CD4-positive, alpha-beta T cell (primary cell): ENCODE measurements at regions not wholly inside any gene's neighbourhood (a gene's known extent, or its start where the extent isn't known, plus 50 kb on each side); places are given as distances from the start of the nearest gene placed in this dataset.
"Not testable (repeated sequence)": the region's sequence is repeated elsewhere in the genome, so short reads cannot be mapped to it uniquely, and the experiment has no call there.

Experiments
- ATAC-seq: fragments of 200-7000 bp; cut with Tn5 transposase; one replicate; pipeline ENCODE4 v1.10.0; 2022; ENCODE audit warnings: mild to moderate bottlenecking; ENCODE audit not compliant: poor library complexity
- CTCF ChIA-PET: fragments of 350-600 bp; sonication (Branson Sonifier 250); formaldehyde crosslinking; loops from one replicate; lab custom pipeline; 2021; ENCODE audit warnings: antibody characterized with exemption, inconsistent platforms; lab: Charles Lee
- POLR2A ChIA-PET: fragments of 350-600 bp; sonication (Branson Sonifier 250); formaldehyde crosslinking; loops from one replicate; lab custom pipeline; 2021; ENCODE audit warnings: antibody characterized with exemption, inconsistent platforms; lab: Charles Lee
- DNase-seq, 14 experiments: peaks; one replicate each; pipeline ENCODE4 v3.0.0-alpha.2; 2013 to 2020; ENCODE audit warnings: mixed read lengths in 2 of 14
- H3K27ac ChIP-seq, 2 donors: one replicate each; pipeline versions ENCODE4 v1.5.1 to v1.7.0; 2013; ENCODE audit warnings: low read length in 2 of 2, low read depth in 1 of 2, mild to moderate bottlenecking in 1 of 2
- H3K27me3 ChIP-seq, 2 experiments: 1 replicate in 1 of 2; 2 replicates in 1 of 2; pipeline versions ENCODE4 v1.6.1 to v1.7.0; 2013; ENCODE audit warnings: low read length in 2 of 2, control low read depth in 1 of 2, mild to moderate bottlenecking in 1 of 2, moderate library complexity in 1 of 2; ENCODE audit not compliant: insufficient read depth in 2 of 2, control insufficient read depth in 1 of 2
- H3K36me3 ChIP-seq: one replicate; pipeline ENCODE4 v1.6.1; 2013; ENCODE audit warnings: low read length, control low read depth; ENCODE audit not compliant: insufficient read depth
- H3K4me1 ChIP-seq: one replicate; pipeline ENCODE4 v1.6.1; 2013; ENCODE audit warnings: low read length, control low read depth; ENCODE audit not compliant: insufficient read depth
- H3K4me3 ChIP-seq: one replicate; pipeline ENCODE4 v1.5.1; 2013; ENCODE audit warnings: mild to moderate bottlenecking, low read length, moderate library complexity
- H3K9me3 ChIP-seq, 2 experiments: 1 replicate in 1 of 2; 2 replicates in 1 of 2; pipeline versions ENCODE4 v1.6.1 to v1.7.0; 2013; ENCODE audit warnings: low read length in 2 of 2, mild to moderate bottlenecking in 2 of 2, control low read depth in 1 of 2, moderate library complexity in 1 of 2; ENCODE audit not compliant: control insufficient read depth in 1 of 2, insufficient read depth in 1 of 2
- H3K27ac Mint-ChIP-seq: one replicate; pipeline ENCODE4 v1.8.0; 2020; ENCODE audit warnings: mixed read lengths
- H3K27me3 Mint-ChIP-seq: one replicate; pipeline ENCODE4 v1.8.0; 2021; ENCODE audit warnings: mixed read lengths
- H3K36me3 Mint-ChIP-seq: one replicate; pipeline ENCODE4 v1.8.0; 2021; ENCODE audit warnings: low read depth, mixed read lengths
- H3K4me1 Mint-ChIP-seq: one replicate; pipeline ENCODE4 v1.8.0; 2021; ENCODE audit warnings: low read depth, mixed read lengths
- H3K4me3 Mint-ChIP-seq: one replicate; pipeline ENCODE4 v1.8.0; 2020; ENCODE audit warnings: mild to moderate bottlenecking, mixed read lengths
- H3K9me3 Mint-ChIP-seq: one replicate; pipeline ENCODE4 v1.8.0; 2020; ENCODE audit warnings: mixed read lengths
- CTCF ChIP-seq: fragments of 200-600 bp; IDR thresholded peaks from one replicate; pipeline ENCODE4 v1.8.0; 2022; ENCODE audit warnings: antibody characterized with exemption, mild to moderate bottlenecking
- intact Hi-C, 2 experiments: fragments of 100-400 bp; cut with DNase I in 1 of 2; cut with micrococcal nuclease in 1 of 2; formaldehyde crosslinking; loops; one replicate each; pipeline versions ENCODE4 v1.15.1 to v1.9.0; 2023 to 2025; cut with DNase I, micrococcal nuclease

GRCh38 chr16:29226782-29227181 is 179.7 kb downstream of the NPIPB11 start:
- Mint-ChIP-seq H3K4me3 (no peak overlapping the region), H3K4me1 (peaks cover 36% of the 10 kb centered on the region), H3K9me3 (no peaks in the 10 kb centered on the region), H3K27me3 (no peaks in the 10 kb centered on the region), H3K27ac (no peak overlapping the region), H3K36me3 (no peaks in the 10 kb centered on the region)
- no peak overlapping the region for H3K27ac ChIP-seq
- H3K36me3 ChIP-seq, result no peaks in the 10 kb centered on the region
- DNase-seq (no peak), ATAC-seq (no peak)
- H3K9me3 ChIP-seq, result peaks cover 0 to 10% of the 10 kb centered on the region in 2 experiments
- TF ChIP-seq CTCF, result no peak
- intact Hi-C loops, result no loop called here
- CTCF ChIA-PET, result no interaction called here
- POLR2A ChIA-PET, result no interaction called here
- H3K4me3 ChIP-seq, result no peak overlapping the region
- no peaks in the 10 kb centered on the region for H3K27me3 ChIP-seq
- H3K4me1 ChIP-seq, result peaks cover 24% of the 10 kb centered on the region

GRCh38 chr16:29224675-29225074 is 181.8 kb downstream of the NPIPB11 start:
- H3K9me3 Mint-ChIP-seq, H3K4me3 Mint-ChIP-seq, DNase-seq, H3K27ac ChIP-seq, H3K36me3 ChIP-seq, CTCF ChIA-PET, ATAC-seq, H3K4me3 ChIP-seq, intact Hi-C loops, H3K27me3 ChIP-seq, H3K36me3 Mint-ChIP-seq, H3K27me3 Mint-ChIP-seq, POLR2A ChIA-PET: not testable (repeated sequence)
- Mint-ChIP-seq H3K27ac (peak overlapping the region; percentile 14), H3K4me1 (peaks cover 36% of the 10 kb centered on the region)
- H3K9me3 ChIP-seq, result peaks cover 0 to 14% of the 10 kb centered on the region in 2 experiments
- peaks cover 24% of the 10 kb centered on the region for H3K4me1 ChIP-seq

- H3K36me3 Mint-ChIP-seq, result peaks cover 14% of the 10 kb centered on the region
- H3K27ac ChIP-seq, H3K36me3 ChIP-seq, intact Hi-C loops, DNase-seq, CTCF ChIA-PET, H3K4me3 ChIP-seq, H3K27me3 ChIP-seq, H3K27ac Mint-ChIP-seq, ATAC-seq, POLR2A ChIA-PET, H3K4me3 Mint-ChIP-seq, H3K27me3 Mint-ChIP-seq, H3K9me3 Mint-ChIP-seq: not testable (repeated sequence)
- H3K4me1 ChIP-seq, result peaks cover 14% of the 10 kb centered on the region
- H3K4me1 Mint-ChIP-seq, result peaks cover 27% of the 10 kb centered on the region
- peaks cover 0 to 14% of the 10 kb centered on the region in 2 experiments for H3K9me3 ChIP-seq
Observed at GRCh38 chr16:29222615-29223014, 183.9 kb downstream of the NPIPB11 start.

- POLR2A ChIA-PET, H3K4me3 ChIP-seq, ATAC-seq, H3K4me3 Mint-ChIP-seq, H3K27me3 ChIP-seq, DNase-seq, H3K9me3 Mint-ChIP-seq, H3K27me3 Mint-ChIP-seq, H3K36me3 ChIP-seq, intact Hi-C loops, CTCF ChIA-PET, H3K27ac ChIP-seq, H3K27ac Mint-ChIP-seq: not testable (repeated sequence)
- H3K4me1 Mint-ChIP-seq, result peaks cover 23% of the 10 kb centered on the region
- H3K4me1 ChIP-seq, result peaks cover 12% of the 10 kb centered on the region
- peaks cover 0 to 14% of the 10 kb centered on the region in 2 experiments for H3K9me3 ChIP-seq
- H3K36me3 Mint-ChIP-seq, result peaks cover 14% of the 10 kb centered on the region
Observed at GRCh38 chr16:29222008-29222407, 184.5 kb downstream of the NPIPB11 start.

GRCh38 chr16:29221281-29221955 is 185.1 kb downstream of the NPIPB11 start:
- CTCF ChIA-PET, H3K9me3 Mint-ChIP-seq, intact Hi-C loops, DNase-seq, H3K4me3 Mint-ChIP-seq, ATAC-seq, POLR2A ChIA-PET, H3K27ac Mint-ChIP-seq, H3K4me3 ChIP-seq, H3K36me3 ChIP-seq, H3K27me3 ChIP-seq, H3K27me3 Mint-ChIP-seq, H3K27ac ChIP-seq: not testable (repeated sequence)
- H3K9me3 ChIP-seq, result peaks cover 0 to 14% of the 10 kb centered on the region in 2 experiments
- H3K4me1 Mint-ChIP-seq, result peaks cover 18% of the 10 kb centered on the region
- peaks cover 12% of the 10 kb centered on the region for H3K4me1 ChIP-seq
- peaks cover 14% of the 10 kb centered on the region for H3K36me3 Mint-ChIP-seq

- DNase-seq, H3K4me3 ChIP-seq, H3K27ac ChIP-seq, ATAC-seq, H3K36me3 ChIP-seq, H3K27me3 Mint-ChIP-seq, H3K4me3 Mint-ChIP-seq, H3K9me3 Mint-ChIP-seq, H3K27me3 ChIP-seq, CTCF ChIA-PET, POLR2A ChIA-PET, H3K27ac Mint-ChIP-seq, intact Hi-C loops: not testable (repeated sequence)
- peaks cover 14% of the 10 kb centered on the region for H3K36me3 Mint-ChIP-seq
- Histone ChIP-seq H3K9me3 (peaks cover 0 to 14% of the 10 kb centered on the region in 2 experiments), H3K4me1 (peaks cover 12% of the 10 kb centered on the region)
- H3K4me1 Mint-ChIP-seq, result peaks cover 17% of the 10 kb centered on the region
Observed at GRCh38 chr16:29220647-29221191, 185.8 kb downstream of the NPIPB11 start.
